ENCODE measurements at regions not wholly inside any gene's neighbourhood (a gene's known extent, or its start where the extent isn't known, plus 50 kb on each side); places are given as distances from the start of the nearest gene placed in this dataset.

GRCh38 chr3:36606871-36607765 lies 157.2 kb downstream of the DCLK3 start (continued):
- TF ChIP-seq TSHZ2 (CRISPR knock-in tag; IDR thresholded peaks at IDR 0.05), result peak; percentile 99
- TF ChIP-seq CSRNP3 (CRISPR knock-in tag; IDR thresholded peaks at IDR 0.05), result 0 out of 2 replicates have a peak, but pooled peaks have one; percentile 72
- TF ChIP-seq PATZ1 (CRISPR knock-in tag; IDR thresholded peaks at IDR 0.05; ENCODE audit: borderline replicate concordance), result peak; percentile 80
- TF ChIP-seq ESRRG (CRISPR knock-in tag; IDR thresholded peaks at IDR 0.05), result peak; percentile 78
- TF ChIP-seq CSDC2 (CRISPR knock-in tag; IDR thresholded peaks at IDR 0.05), result peak; percentile 45; the same call in 1 of the 2 replicates
- TF ChIP-seq ZNF70 (CRISPR knock-in tag; IDR thresholded peaks at IDR 0.05), result no peak

GRCh38 chr3:36603423-36603822 lies 160.9 kb downstream of the DCLK3 start:
- TF ChIP-seq PATZ1 (CRISPR knock-in tag; IDR thresholded peaks at IDR 0.05; ENCODE audit: borderline replicate concordance) (no peak), ZFP30 (CRISPR knock-in tag; IDR thresholded peaks at IDR 0.05) (no peak), BACH2 (CRISPR knock-in tag; IDR thresholded peaks at IDR 0.05; ENCODE audit: borderline replicate concordance) (no peak), ZC3H10 (CRISPR knock-in tag; IDR thresholded peaks at IDR 0.05) (no peak), ZFP3 (CRISPR knock-in tag; IDR thresholded peaks at IDR 0.05) (no peak), TSHZ2 (CRISPR knock-in tag; IDR thresholded peaks at IDR 0.05) (no peak), ZNF70 (CRISPR knock-in tag; IDR thresholded peaks at IDR 0.05) (no peak), SNAI2 (CRISPR knock-in tag; IDR thresholded peaks at IDR 0.05) (no peak), CSDC2 (CRISPR knock-in tag; IDR thresholded peaks at IDR 0.05) (no peak), RARB (CRISPR knock-in tag; IDR thresholded peaks at IDR 0.05) (no peak), TOX (CRISPR knock-in tag; IDR thresholded peaks at IDR 0.05; ENCODE audit: borderline replicate concordance) (no peak), ZNF8 (CRISPR knock-in tag; IDR thresholded peaks at IDR 0.05) (no peak), ISL1 (CRISPR knock-in tag; IDR thresholded peaks at IDR 0.05) (no peak), ARNTL (CRISPR knock-in tag; IDR thresholded peaks at IDR 0.05; ENCODE audit: borderline replicate concordance, low read depth) (no peak), PPARA (CRISPR knock-in tag; IDR thresholded peaks at IDR 0.05; ENCODE audit: borderline replicate concordance) (no peak), TCF4 (CRISPR knock-in tag; IDR thresholded peaks at IDR 0.05; ENCODE audit: borderline replicate concordance) (no peak), POU6F1 (CRISPR knock-in tag; IDR thresholded peaks at IDR 0.05; ENCODE audit: borderline replicate concordance, low read depth) (no peak)
- no peak for ATAC-seq

Measured in SK-N-SH treated with all-trans-retinoic acid at 6 μM for 48 hours (cell line).